ENCODE measurements at regions not wholly inside any gene's neighbourhood (a gene's known extent, or its start where the extent isn't known, plus 50 kb on each side); places are given as distances from the start of the nearest gene placed in this dataset.

GRCh38 chr2:82508702-82509101 is 1950.4 kb downstream of the SUCLG1 start:
- H3K9me3 ChIP-seq (ENCODE audit: control insufficient read depth, low read depth, low read length): no peaks in the 10 kb centered on the region
- H3K4me1 ChIP-seq (ENCODE audit: control insufficient read depth, extremely low read depth, insufficient read depth, low read length): no peaks in the 10 kb centered on the region
- dilution Hi-C loops (cut with MboI; ENCODE audit: extremely low pct_ligation_motif_present, low sequenced_read_pairs): no loop called here
- H4K20me1 ChIP-seq (ENCODE audit: control insufficient read depth, extremely low read depth, insufficient read depth, low read length): no peaks in the 10 kb centered on the region
- no peak for DNase-seq (ENCODE audit: low read depth, low spot score)
- no peak overlapping the region for H3K27ac ChIP-seq (ENCODE audit: control insufficient read depth, insufficient read depth, low read length)
- TF ChIP-seq EZH2 (IDR thresholded peaks at IDR 0.05; ENCODE audit: low read length) (no peak), CTCF (optimal IDR thresholded peaks at IDR 0.05 in 1 of 3, IDR thresholded peaks at IDR 0.05 in 1 of 3, conservative IDR thresholded peaks at IDR 0.05 in 1 of 3; ENCODE audit: extremely low read depth in 1 of 3, insufficient read depth in 2 of 3, low read length in 3 of 3) (no peak)
- no peak overlapping the region for H3K4me2 ChIP-seq (ENCODE audit: control insufficient read depth, extremely low read depth, insufficient read depth, low read depth, low read length)
- H3K9ac ChIP-seq (ENCODE audit: control insufficient read depth, extremely low read depth, insufficient read depth, low read length): no peak overlapping the region
- no peak overlapping the region for H3K4me3 ChIP-seq (ENCODE audit: control insufficient read depth in 2 of 3, extremely low read depth in 1 of 3, insufficient read depth in 2 of 3, low read depth in 1 of 3, low read length in 3 of 3)
- no peaks in the 10 kb centered on the region for H3K9me1 ChIP-seq (ENCODE audit: control insufficient read depth, extremely low read depth, insufficient read depth, low read length)
- no peaks in the 10 kb centered on the region for H3K27me3 ChIP-seq (ENCODE audit: control insufficient read depth, extremely low read depth, insufficient read depth, low read length)
- H3K36me3 ChIP-seq (ENCODE audit: control insufficient read depth in 2 of 2, extremely low read depth in 1 of 2, insufficient read depth in 2 of 2, low read length in 2 of 2): no peaks in the 10 kb centered on the region
- no peaks in the 10 kb centered on the region for H3K79me2 ChIP-seq (ENCODE audit: control insufficient read depth, insufficient read depth, low read length)
- no peak overlapping the region for H2AFZ ChIP-seq (ENCODE audit: control insufficient read depth, low read length)
- no peak for FAIRE-seq

GRCh38 chr2:82507657-82508056 is 1951.4 kb downstream of the SUCLG1 start:
- no peak overlapping the region for H3K4me3 ChIP-seq (ENCODE audit: control insufficient read depth in 2 of 3, extremely low read depth in 1 of 3, insufficient read depth in 2 of 3, low read depth in 1 of 3, low read length in 3 of 3)
- no peak overlapping the region for H3K27ac ChIP-seq (ENCODE audit: control insufficient read depth, insufficient read depth, low read length)
- no peaks in the 10 kb centered on the region for H4K20me1 ChIP-seq (ENCODE audit: control insufficient read depth, extremely low read depth, insufficient read depth, low read length)
- dilution Hi-C loops (cut with MboI; ENCODE audit: extremely low pct_ligation_motif_present, low sequenced_read_pairs): no loop called here
- H3K36me3 ChIP-seq (ENCODE audit: control insufficient read depth in 2 of 2, extremely low read depth in 1 of 2, insufficient read depth in 2 of 2, low read length in 2 of 2): no peaks in the 10 kb centered on the region
- DNase-seq (ENCODE audit: low read depth, low spot score) (no peak), FAIRE-seq (no peak)
- no peaks in the 10 kb centered on the region for H3K9me1 ChIP-seq (ENCODE audit: control insufficient read depth, extremely low read depth, insufficient read depth, low read length)
- H3K79me2 ChIP-seq (ENCODE audit: control insufficient read depth, insufficient read depth, low read length): no peaks in the 10 kb centered on the region
- H3K9me3 ChIP-seq (ENCODE audit: control insufficient read depth, low read depth, low read length): no peaks in the 10 kb centered on the region
- no peak overlapping the region for H3K9ac ChIP-seq (ENCODE audit: control insufficient read depth, extremely low read depth, insufficient read depth, low read length)
- H3K27me3 ChIP-seq (ENCODE audit: control insufficient read depth, extremely low read depth, insufficient read depth, low read length): no peaks in the 10 kb centered on the region
- H2AFZ ChIP-seq (ENCODE audit: control insufficient read depth, low read length): no peak overlapping the region
- H3K4me2 ChIP-seq (ENCODE audit: control insufficient read depth, extremely low read depth, insufficient read depth, low read depth, low read length): no peak overlapping the region
- no peak for TF ChIP-seq EZH2 (IDR thresholded peaks at IDR 0.05; ENCODE audit: low read length)
- no peaks in the 10 kb centered on the region for H3K4me1 ChIP-seq (ENCODE audit: control insufficient read depth, extremely low read depth, insufficient read depth, low read length)

GRCh38 chr2:82501217-82501616 is 1957.9 kb downstream of the SUCLG1 start:
- no peaks in the 10 kb centered on the region for H3K9me3 ChIP-seq (ENCODE audit: control insufficient read depth, low read depth, low read length)
- H3K4me2 ChIP-seq (ENCODE audit: control insufficient read depth, extremely low read depth, insufficient read depth, low read depth, low read length): no peak overlapping the region
- TF ChIP-seq CTCF (optimal IDR thresholded peaks at IDR 0.05 in 1 of 3, IDR thresholded peaks at IDR 0.05 in 1 of 3, conservative IDR thresholded peaks at IDR 0.05 in 1 of 3; ENCODE audit: extremely low read depth in 1 of 3, insufficient read depth in 2 of 3, low read length in 3 of 3): no peak
- no peak for TF ChIP-seq EZH2 (IDR thresholded peaks at IDR 0.05; ENCODE audit: low read length)
- H3K9ac ChIP-seq (ENCODE audit: control insufficient read depth, extremely low read depth, insufficient read depth, low read length): no peak overlapping the region
- H3K27ac ChIP-seq (ENCODE audit: control insufficient read depth, insufficient read depth, low read length): no peak overlapping the region
- H3K4me3 ChIP-seq (ENCODE audit: control insufficient read depth in 2 of 3, extremely low read depth in 1 of 3, insufficient read depth in 2 of 3, low read depth in 1 of 3, low read length in 3 of 3): no peak overlapping the region
- no peaks in the 10 kb centered on the region for H3K36me3 ChIP-seq (ENCODE audit: control insufficient read depth in 2 of 2, extremely low read depth in 1 of 2, insufficient read depth in 2 of 2, low read length in 2 of 2)
- no peaks in the 10 kb centered on the region for H3K27me3 ChIP-seq (ENCODE audit: control insufficient read depth, extremely low read depth, insufficient read depth, low read length)
- H3K4me1 ChIP-seq (ENCODE audit: control insufficient read depth, extremely low read depth, insufficient read depth, low read length): no peaks in the 10 kb centered on the region
- no peaks in the 10 kb centered on the region for H3K9me1 ChIP-seq (ENCODE audit: control insufficient read depth, extremely low read depth, insufficient read depth, low read length)
- H4K20me1 ChIP-seq (ENCODE audit: control insufficient read depth, extremely low read depth, insufficient read depth, low read length): no peaks in the 10 kb centered on the region
- no peaks in the 10 kb centered on the region for H3K79me2 ChIP-seq (ENCODE audit: control insufficient read depth, insufficient read depth, low read length)
- FAIRE-seq (no peak), DNase-seq (ENCODE audit: low read depth, low spot score) (no peak)
- H2AFZ ChIP-seq (ENCODE audit: control insufficient read depth, low read length): no peak overlapping the region
- dilution Hi-C loops (cut with MboI; ENCODE audit: extremely low pct_ligation_motif_present, low sequenced_read_pairs): no loop called here
